NCI-H82 (cell line): ENCODE measurements at regions not wholly inside any gene's neighbourhood (a gene's known extent, or its start where the extent isn't known, plus 50 kb on each side); places are given as distances from the start of the nearest gene placed in this dataset.
A peak's percentile ranks its signal among the peaks of the same experiment; 100 is the strongest.

ENCODE experiments used
- DNase-seq: peaks from one replicate; lab custom pipeline; 2025; lab: John Stamatoyannopoulos, UW

DNA sequence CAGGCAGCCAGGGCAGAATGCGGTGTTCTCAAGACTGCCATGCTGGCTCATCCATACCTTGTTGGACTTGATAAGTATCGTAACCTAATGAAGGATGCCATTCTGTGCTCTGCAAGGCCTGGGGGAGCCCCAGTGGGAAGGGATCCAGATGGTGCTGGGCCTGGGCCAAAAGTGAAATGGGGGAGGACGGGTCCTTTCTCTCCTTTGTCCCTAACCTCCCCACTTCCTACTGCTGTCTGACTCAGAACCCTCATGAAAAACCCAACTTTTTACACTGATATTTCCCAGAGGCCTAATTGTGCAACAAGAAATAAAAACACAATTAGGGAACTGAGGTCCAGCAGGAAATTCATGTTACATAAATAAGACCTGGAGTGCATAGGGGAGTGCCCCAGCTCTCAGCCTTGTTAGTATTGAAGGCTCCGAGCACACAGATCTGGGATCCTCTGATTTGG lies 193.7 kb upstream of the SVIL start:
- no peak for DNase-seq

- DNase-seq, result no peak
Measured at GRCh38 chr10:29827512-29827911, 192.7 kb upstream of the SVIL start.

GRCh38 chr10:29826801-29827450 lies 192.2 kb upstream of the SVIL start:
- DNase-seq, result no peak

GRCh38 chr10:29826221-29826620 lies 191.4 kb upstream of the SVIL start:
- DNase-seq, result no peak

GRCh38 chr10:29823553-29824080 lies 188.8 kb upstream of the SVIL start:
- peak; percentile 51 for DNase-seq

- DNase-seq, result no peak
Measured at GRCh38 chr10:29820890-29821461, 186.2 kb upstream of the SVIL start.

- no peak for DNase-seq
Measured at GRCh38 chr10:29816801-29817558, 182.2 kb upstream of the SVIL start.

- no peak for DNase-seq
Measured at GRCh38 chr10:29815572-29815971, 180.8 kb upstream of the SVIL start.

DNA sequence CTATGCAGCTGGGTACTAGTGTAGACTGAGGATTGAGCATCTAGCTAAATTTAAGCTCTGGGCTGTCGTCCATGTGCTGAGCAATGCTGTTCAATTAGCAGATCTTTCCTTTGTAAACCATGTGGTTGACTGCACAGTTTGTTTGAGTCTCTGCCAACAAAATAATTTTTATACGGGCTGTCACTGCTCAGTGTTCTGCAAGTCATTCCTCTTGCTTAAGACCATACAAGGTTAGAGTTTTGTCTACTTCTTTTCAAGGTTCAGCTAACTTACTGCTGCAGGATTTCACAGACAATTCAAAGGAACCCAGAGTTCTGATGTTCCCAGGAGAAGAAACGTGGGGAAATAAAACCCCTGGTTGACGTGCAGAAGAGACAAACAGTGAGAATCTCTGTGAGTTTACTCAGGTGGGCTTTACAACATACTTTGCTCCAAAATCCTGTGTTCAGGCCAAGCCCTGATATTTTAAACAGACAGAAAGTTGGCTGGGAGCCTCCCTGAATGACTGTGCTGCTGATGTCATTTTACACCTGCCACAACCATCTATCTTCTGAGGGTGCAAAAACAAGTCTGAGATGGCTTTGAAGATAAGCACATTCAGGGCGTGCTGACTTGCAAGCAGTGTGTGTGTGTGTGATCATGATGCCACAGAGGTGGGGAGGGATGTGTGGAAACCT lies 177.1 kb upstream of the SVIL start:
- no peak for DNase-seq

DNA sequence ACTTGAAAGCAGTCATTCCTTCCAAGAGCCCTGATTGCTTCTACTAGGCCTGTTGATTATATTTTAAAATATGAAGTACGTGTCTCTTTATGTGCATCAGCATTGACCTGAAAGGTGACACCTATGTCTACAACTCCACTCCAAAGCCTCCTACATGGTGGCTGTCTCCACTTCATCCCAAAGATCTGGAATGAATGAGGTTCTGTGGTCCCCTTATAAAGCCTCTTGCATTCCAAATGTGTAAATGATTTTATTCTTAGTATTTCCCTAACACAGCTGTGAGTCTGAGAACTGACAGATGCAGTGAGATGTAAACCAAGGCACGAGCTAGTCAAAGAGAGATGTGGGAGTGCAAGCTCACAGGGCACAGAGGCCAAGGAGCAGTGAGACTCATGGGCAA lies 176.0 kb upstream of the SVIL start:
- DNase-seq, result no peak

DNA sequence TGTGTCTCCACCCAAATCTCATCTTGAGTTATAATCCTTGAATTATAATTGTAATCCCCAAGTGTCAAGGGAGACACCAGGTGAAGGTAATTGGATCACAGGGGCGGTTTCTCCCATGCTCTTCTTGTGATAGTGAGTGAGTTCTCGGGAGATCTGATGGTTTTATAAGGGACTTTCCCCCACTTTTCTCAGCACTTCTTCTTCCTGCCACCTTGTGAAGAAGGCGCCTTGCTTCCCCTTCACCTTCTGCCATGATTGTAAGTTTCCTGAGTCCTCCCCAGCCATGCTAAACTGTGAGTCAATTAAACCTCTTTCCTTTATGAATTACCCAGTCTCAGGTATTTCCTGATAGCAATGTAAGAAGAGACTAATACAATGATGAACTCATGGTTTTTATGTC lies 175.5 kb upstream of the SVIL start:
- peak; percentile 51 for DNase-seq

DNA sequence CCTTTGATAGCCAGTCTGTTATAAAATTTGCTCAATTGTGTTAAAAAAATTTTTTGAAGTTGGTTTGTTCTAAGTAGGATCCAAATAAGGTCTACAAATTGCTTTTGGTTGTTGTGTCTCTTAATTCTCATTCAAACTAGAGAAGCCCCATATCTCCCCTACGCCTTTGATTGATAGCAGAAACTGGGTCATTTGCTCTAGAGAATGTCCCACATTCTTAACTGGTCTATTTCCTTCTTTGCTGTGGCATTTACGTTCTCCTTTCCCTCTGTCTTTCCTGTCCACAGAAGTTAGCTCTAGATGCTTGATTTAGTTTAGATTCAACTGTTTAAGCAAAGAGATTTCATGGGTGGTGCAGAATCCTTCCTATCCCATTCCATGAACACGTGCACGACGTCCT lies 174.6 kb upstream of the SVIL start:
- DNase-seq, result no peak

- DNase-seq, result no peak
Measured at GRCh38 chr10:29807163-29807806, 172.5 kb upstream of the SVIL start.

DNA sequence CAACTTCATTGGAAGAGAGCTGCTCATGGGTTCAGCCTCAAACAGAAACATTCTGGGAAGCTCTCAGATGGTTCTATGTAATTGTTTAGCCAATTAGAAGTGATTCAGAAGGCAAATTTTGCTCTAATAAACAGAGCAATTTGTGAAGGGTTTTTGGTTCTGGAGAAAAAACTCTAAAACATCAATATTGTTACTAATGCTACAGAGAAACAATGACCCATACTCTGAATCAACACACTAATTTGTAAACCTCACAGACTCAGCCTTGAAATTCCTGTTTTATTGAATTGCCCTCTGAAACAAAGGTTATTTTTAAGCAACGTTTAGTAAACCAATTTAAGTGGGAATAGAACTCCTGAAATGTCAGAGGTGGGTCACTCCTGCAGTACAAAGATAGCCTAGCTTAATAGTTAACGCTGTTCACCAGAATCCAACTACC lies 171.6 kb upstream of the SVIL start:
- no peak for DNase-seq

- DNase-seq, result no peak
Measured at GRCh38 chr10:29805134-29805723, 170.5 kb upstream of the SVIL start.

- no peak for DNase-seq
Measured at GRCh38 chr10:29804025-29804852, 169.5 kb upstream of the SVIL start.

- DNase-seq, result no peak
Measured at GRCh38 chr10:29802171-29802570, 167.4 kb upstream of the SVIL start.

DNA sequence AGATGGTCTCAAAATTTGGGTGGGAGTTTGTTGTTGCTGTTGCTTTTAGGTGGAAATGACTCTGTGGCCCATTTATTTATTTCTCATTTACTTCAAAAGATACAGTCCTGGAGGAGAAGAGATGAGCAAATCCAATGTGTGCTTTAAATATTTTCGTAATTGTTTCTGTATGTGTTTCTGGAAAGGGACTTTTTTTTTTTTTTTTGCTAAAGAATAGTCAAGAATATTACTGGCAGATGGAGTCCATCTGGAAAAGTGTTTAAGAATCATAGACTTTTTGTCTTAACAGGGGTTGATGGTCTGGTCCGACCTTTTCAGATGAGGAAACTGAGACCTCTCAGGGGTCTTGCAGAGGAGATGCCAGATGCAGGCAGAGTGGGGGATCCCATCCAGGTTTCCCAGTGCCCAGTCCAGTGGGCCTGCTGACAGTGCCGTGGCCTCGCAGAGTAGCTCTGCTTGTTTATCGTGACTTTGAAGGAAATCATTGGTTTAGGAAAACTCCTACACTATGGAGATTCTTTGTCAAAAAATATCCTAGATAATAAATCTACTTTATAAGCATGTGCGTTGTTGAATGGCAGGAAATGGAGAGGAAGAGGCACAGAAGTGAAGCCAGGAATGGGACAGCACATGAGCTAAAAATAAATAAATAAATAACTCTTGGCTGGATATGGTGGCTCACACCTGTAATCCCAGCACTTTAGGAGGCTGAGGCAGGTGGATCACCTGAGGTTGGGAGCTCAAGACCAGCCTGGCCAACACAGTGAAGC lies 164.3 kb upstream of the SVIL start:
- DNase-seq, result no peak

GRCh38 chr10:29797616-29798015 lies 162.8 kb upstream of the SVIL start:
- no peak for DNase-seq

GRCh38 chr10:29795850-29796249 lies 161.1 kb upstream of the SVIL start:
- no peak for DNase-seq
